Stimulated activated CD4-positive, alpha-beta T cell treated with anti-CD3 and anti-CD28 coated beads, Interleukin-15, amount 100 ng/mL, for 1 hour (primary cell): ENCODE measurements at regions not wholly inside any gene's neighbourhood (a gene's known extent, or its start where the extent isn't known, plus 50 kb on each side); places are given as distances from the start of the nearest gene placed in this dataset.
"Not testable (repeated sequence)": the region's sequence is repeated elsewhere in the genome, so short reads cannot be mapped to it uniquely, and the experiment has no call there.

Experiments used
- DNase-seq, 2 donors: peaks; one replicate each; pipeline ENCODE4 v3.0.0-alpha.2; 2020; ENCODE audit warnings: low read depth in 1 of 2, low spot score in 1 of 2

DNA sequence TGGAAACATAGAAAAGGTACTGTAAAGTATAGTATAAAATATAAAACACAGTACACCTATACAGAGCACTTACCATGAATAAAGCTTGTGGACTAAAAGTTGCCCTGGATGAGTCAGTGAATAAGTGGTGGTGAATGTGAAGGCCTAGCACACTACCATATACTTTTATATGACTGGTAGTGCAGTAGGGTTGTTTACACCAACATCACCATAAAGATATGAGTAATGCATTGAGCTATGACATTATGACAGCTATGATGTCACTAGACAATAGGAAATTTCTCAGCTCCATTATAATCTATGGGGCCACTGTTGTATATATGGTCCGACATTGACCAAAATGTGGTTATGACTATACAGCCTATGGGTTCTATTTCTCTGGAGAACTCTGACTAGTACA lies 291.8 kb upstream of the ACTBL2 start:
- no peak for DNase-seq

DNA sequence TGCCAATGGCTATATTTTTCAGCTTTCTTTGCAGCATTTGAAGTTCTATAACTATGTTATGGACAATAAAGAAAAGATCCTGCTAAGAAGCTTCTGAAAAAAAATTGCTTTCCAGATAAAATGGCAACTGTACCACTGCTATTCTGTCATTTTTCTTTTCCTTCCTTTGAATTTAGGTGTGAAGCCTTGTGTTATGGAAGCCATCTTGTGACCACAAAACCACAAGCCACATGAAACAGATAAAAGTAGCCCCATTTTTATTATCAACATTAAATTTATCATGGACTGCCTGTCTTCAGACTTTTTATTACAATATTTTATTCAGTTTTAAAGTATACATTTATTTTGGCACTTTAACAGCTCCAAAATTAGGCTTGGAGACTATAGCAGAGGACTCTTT lies 289.9 kb upstream of the ACTBL2 start:
- DNase-seq = no peak

DNA sequence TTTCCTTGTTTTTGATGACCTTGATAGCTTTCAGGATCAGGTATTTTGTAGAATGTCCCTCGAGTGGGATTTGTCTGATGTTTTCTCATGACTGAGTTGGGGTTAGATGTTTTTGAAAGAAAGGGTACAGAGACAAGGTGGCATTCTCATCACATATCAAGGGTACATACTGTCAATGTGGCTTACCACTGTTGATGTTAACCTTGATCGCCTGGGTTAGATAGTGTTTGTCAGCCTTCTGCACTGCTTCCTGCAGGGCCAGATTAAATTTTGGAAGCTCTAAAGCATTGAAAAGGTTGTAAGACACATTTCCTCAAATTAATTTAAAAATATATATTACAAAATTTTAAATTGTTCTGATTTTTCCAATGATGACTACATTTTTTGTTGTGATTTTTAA lies 287.4 kb upstream of the ACTBL2 start:
- DNase-seq = no peak

DNA sequence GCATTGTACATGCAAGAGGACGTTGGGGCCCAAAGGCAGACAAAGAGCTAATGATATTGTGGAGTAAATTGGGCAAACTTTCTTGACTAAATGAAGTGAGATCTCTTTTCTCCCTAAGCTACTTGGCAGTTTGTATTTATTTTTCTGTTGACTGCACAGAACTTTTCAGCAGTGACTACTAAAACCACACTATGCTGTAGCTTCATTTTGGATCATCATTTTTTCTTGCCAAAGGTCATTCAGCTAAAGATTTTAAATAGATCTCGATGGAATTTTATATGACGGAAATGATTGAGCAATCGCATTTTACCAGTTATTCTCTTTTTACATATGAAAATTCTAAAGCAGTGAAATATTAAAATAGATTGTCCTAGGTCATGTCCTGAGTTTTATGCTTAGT lies 286.1 kb upstream of the ACTBL2 start:
- no peak for DNase-seq

DNA sequence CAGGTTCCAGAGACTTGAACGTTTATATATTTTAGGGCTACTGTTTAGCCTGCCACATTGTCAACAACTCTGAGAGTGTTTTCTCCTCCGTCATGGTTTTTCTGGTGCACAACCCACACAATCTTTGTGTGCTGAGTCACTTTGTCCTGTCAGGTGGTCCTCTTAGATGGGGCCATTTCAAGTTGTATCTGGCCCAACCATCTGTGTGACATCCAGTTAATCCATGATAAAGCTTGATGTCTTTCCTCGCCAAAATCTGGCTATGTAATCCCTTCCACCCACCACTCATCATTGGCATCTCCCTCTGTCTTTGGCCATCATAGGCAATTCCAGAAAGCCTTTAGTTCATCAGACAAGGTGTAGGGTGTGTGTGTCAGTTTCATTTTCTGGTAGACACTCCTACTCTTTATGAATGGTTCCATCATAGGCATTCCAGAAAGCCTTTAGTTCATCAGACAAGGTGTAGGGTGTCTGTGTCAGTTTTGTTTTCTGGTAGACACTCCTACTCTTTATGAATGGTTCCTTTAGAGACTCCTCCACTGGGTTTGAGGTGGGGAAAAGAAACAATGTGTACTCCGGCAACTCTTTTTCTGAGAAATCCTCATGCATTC lies 282.0 kb upstream of the ACTBL2 start:
- DNase-seq = no peak

DNA sequence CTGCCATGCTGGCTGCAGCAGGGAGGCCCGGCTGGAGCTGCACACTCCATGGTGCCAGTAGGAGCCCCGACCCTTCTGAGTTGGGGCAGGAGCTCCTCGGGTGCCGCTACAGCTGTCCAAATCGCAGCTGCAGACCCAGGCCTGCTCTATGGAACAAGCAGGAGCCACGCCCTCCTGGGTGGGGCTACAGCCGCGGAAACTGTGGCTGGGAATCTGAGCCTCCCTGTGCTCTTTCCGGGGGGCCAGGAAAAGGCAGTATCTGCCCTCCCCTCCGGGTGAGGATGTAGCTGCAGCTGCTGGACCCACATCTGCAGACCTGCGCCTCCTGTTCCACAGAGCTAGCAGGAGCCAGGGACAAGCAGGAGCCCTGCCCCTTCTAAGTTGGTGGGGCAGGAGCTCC lies 278.9 kb upstream of the ACTBL2 start:
- DNase-seq = no peak

DNA sequence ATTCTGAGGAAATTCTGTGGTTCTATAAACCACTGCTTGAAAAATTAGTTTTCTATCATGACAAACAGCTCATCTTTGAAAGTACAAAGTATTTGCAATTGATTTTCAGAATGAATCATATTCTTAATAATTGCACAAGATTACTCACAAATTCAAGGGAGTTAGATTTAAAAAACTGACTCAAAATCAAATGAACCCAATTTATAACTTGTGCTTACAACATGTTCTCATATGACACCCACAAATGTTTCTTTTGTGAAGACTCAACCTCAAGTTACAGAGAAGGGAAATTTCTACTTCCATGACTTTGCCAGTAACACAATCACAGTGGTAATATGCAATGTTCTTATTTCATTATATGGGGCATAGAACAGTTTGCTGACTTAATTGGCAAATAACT lies 272.0 kb upstream of the ACTBL2 start:
- DNase-seq = no peak

DNA sequence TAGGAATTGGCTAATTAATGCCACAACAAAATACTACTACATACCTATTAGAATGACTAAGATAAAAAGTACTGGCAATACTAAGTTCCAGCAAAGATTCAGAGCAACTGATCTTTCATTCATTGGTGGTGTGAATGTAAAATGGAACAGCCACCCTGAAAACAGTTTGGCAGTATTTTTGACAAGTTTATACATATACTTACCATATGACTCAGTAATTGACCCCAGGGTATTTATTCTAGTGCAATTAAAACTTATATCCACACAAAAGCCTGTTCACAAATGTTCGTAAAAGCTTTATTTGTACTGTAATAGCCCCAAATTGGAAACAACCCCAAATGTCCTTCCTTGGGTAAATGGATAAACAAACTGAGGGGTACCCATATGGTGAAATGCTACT lies 270.8 kb upstream of the ACTBL2 start:
- no peak for DNase-seq

DNA sequence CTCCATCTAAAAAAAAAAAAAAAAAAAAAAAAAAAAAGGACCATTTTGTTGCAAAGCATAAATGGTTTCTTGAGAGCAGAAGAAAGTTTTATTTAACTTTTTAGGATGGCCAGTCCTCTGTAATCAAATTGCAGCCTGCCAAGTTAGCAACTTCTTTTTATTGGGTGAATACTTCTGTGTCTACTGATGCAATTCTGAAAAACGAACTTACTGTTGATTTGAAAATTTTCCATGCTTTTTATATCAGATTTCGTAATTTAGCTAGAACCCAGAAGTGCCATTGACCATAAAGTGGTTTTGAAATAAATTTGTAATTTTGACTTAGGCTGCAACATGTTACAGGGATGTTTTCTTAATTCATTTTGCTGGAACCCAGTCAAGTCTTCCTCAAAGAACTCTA lies 269.1 kb upstream of the ACTBL2 start:
- no peak for DNase-seq

DNA sequence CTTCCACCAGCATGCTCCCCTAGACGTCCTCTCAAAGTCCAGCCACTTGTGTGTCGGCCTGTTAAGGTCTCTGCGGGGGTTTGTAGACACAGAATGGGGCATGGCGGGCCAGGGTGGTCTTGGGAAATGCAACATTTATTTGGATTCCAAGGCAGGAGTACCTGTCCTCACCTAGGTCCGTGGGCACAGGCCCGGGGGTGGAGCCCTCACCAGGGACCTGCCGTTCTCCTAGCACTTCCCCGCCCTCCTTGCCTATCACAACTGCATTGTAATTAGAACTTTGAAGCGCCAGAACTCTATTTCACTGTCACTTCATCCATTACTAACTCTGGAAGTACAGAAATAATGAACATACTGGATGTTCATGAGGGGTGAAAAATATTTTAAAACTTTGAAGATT lies 268.3 kb upstream of the ACTBL2 start:
- DNase-seq = no peak

DNA sequence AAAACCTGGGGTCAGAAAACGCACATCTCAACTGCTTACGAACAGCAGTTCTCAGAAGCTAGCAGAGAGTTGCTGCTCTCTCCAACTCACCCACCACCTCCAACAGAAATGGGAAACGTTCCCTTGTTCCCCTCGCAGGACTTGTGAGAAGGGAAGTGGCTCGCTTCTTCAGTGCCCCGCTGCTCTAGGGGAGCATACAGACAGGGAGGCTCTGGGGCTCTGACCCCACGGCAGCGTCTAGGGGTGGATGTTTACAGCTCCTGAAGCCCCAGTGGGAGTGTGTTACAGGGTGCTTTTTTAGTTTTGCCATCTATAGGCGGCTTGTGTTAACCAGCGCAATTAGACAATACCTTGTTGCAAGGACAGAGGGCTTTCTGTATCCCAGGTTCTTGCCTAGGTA lies 267.7 kb upstream of the ACTBL2 start:
- no peak for DNase-seq

DNA sequence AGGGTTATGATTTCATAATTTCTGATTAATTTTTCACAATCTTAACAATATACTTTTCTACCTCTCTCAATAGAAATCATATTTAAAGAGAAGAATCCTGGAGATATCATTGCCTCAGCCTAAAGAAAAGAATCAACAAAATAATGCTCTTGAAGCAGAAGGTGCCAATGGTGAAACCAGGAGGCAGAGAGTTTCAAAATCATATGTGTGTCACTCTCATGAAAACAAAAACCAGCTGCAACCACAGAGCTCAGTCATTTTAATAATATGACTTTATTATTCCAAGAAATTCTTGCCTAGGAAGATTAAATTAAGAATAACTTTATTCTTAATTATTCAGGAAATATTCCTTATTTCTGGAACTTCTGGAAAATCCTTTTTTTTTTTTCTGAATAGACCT lies 266.8 kb upstream of the ACTBL2 start:
- no peak for DNase-seq

DNA sequence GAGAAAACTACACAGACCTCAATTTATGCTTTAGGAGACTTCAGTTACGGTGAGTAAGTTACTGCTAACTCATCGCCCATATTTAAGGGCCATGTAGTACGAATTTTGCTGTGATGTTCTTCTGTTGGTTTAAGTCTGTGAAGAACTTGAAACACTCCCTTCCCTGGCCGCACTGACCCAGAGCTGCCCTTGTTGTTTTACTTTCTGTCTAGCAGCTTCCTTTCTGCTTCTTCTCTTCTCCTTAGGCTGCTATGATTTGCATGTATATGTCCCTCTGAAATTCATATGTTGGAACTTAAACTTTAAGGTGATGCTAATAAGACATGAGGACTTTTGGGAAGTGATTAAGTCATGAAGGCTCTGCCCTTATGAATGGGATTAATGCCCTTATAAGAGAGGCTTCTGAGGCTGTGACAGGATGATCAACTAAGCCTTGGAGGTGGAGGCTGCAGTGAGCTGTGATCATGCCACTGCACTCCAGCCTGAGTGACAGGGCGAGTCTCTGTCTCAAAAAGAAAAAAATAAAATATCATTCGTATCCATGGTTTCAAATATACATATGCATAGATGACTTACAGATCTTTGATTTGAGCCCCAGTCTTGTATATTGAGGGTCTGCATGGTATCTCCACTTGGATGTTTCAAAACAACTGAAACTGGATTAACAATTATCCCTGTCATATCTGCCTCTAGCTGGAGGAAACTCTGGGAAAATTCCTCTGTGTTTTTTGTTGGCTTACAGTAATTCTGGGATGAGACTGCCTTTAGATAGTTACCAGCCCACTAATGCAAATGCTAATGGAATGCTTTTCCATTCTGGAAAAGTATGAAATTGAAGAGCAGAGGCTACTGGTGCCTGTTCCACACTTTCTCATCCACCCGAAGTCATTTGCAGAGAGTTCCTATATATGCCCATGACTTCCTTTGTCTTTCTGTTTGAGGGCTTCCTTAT lies 263.4 kb upstream of the ACTBL2 start:
- no peak for DNase-seq

DNA sequence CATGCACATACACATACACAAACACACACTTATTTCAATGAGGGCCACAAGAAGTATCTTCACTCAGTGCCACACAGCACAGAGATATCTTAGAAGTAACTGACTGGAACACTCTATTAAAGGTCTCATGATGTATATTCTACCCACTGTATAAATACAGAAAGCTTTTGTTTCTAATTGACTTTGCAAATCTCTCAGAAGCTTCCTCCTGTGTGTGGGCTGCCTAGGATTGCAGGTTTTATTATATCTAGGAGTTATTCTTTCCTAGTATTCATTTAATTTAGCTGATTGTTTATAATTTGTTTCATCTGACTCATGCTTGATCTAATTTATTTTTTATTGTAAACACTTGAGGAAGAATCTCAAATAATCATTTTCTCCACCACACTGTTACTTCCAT lies 262.4 kb upstream of the ACTBL2 start:
- no peak for DNase-seq

DNA sequence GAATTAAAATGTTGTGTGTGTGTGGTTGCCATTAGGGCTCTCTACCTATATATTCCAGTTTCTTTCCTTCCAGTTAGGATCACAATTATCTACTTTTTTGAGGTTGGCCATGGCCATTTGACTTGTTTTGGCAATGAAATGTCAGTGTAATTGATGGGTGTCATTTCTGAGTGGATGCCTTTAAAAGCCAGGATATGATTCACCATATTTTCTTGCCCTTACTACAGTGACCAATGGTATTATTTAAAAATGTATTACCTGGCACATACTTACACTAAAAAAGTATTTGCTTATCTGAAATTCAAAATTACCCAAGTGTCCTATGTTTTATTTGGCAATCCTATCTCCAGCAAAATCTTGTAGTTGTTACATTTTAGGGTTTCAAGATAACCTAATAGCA lies 258.7 kb upstream of the ACTBL2 start:
- no peak for DNase-seq

DNA sequence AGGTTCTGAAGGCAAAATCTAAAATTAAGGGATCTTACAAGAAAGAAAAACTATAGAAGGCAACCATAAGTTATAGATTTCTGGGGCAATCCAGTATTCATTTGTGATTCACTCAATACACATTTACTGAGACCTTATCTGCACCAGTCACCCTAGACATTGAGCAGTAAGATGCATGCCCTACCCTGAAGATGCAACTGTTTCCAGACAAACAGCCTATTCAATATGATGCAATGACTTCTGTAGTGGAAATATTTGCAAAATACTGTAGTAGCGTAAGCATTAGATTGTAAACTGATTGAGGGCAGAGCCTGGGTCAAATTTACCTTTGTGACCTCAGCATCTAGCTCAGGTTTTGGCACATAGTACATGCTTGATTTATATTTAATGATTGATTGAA lies 256.2 kb upstream of the ACTBL2 start:
- no peak for DNase-seq

DNA sequence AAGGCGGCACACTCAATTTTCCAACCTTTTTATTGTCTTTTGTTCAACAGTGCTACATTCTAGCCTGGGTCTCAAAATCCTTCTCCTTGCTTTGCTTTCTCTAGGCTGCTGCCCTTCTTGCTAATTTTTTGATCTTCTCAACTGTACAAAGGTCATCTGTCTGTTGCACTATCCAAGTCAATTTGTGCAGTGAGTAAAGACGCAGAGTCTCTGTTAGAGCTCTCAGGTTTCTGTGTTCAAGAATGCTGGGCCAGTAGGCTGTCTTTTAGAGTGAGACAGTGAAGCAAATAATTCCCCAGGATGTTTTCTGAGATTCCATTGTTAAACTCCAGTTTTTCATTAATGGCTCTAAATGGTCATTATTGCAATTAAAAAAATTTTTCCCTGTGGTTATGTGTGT lies 255.7 kb upstream of the ACTBL2 start:
- DNase-seq = no peak

DNA sequence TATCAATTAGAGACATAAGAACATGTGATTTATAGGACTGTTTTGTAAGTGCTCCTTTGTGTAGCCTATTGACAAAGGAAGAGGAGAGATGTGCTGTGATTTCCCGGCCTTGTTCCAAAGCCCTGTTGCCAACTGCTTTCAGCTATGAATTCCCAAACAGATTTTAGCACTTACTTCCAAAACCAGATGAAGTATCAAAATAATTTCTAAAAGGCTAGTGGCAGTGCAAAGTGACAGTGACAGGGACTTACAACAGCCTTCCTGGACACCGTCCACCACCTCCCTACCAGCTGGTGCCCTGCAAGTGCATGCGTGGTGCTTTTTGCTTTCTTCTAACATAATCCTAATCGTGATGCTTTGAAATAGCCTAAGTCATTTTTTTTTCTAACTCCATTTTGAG lies 254.1 kb upstream of the ACTBL2 start:
- DNase-seq = no peak

DNA sequence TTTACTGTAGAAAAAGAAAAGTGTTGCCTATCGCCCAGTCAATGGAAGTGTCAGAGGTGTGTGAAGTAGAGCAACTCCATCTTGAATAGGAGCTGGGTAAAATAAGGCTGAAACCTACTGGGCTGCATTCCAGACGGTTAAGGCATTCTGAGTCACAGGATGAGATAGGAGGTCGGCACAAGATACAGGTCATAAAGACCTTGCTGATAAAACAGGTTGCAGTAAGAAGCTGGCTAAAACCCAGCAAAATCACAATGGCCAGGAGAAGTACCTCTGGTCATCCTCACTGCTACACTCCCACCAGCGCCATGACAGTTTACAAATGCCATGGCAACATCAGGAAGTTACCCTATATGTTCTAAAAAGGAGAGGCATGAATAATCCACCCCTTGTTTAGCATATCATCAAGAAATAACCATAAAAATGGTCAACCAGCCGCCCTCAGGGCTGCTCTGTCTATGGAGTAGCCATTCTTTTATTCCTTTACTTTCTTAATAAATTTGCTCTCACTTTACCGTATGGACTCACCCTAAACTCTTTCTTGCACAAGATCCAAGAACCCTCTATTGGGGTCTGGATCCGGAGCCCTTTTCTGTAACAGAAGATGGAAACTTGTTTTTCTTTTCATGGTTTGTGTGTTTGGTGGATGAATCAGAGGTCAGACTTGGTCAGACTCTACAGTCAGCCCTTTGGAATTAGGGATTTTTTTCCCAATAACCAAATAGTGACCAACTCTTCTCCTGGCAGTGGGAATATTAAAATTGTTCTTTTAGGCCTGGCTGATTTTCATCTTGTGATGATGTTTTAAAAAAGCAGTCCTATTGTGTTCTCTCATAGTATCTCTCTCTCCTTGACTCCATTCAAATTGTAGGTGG lies 252.9 kb upstream of the ACTBL2 start:
- not testable (repeated sequence) for DNase-seq

DNA sequence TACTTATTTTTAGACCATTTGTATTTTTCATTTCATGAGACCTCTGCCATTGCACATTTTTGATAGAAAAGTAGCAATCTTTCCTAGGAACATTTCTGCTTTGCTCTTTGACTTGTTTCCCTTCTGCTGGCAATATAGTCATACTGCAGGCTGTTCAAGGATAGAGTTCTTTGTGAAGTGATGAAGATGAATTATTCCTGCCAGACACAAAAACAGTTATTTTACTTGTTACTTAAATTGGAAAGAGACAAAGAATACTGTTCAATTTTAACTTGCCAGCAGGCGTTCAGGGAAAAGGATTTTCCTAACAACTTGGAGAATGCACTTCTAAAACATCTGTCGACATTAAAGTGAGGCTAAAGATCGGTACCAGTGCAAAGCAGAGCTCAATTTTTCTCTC lies 251.7 kb upstream of the ACTBL2 start:
- no peak for DNase-seq

DNA sequence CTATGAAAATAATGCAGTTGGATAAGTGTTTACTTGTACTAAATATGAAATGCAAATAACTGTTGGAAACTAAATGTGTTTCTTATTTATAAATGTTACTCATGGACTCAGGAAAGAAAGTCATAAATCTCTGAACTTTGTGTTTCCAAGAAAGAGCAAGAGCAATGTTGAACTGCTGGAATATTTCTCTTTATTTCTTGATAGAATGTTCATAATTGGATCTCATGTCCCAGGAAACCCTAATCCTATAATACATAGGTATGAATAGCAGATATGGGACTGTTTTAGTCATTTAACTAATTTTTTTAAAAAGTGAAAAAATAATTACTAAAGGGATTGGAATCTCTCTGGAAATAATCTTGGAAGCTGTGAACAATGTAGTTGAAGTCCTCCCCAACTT lies 245.0 kb upstream of the ACTBL2 start:
- DNase-seq = no peak
